ENCODE measurements at regions not wholly inside any gene's neighbourhood (a gene's known extent, or its start where the extent isn't known, plus 50 kb on each side); places are given as distances from the start of the nearest gene placed in this dataset.
A peak's percentile ranks its signal among the peaks of the same experiment; 100 is the strongest.

DNA sequence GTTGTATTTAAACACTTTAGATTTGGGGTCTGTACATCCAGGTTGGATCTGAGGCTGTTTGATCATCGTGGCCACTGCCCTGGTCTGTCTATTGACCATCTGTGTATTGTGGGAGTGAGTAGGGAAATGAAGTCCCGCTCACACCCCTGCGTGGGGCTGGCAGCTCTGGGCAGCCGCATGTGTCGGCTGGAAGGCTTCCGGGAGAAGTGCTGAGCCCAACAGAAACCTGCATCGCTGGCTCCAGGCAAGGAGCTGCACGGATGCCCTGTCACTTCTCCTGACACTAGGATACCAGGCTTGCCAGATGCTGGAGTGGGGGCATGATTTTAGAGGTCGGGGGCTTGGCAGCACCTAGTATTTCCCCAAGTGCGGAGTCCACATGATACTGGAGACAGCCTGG is 93.6 kb downstream of the PHETA1 start:
- no peak for DNase-seq (ENCODE audit: low read depth)
- no peak overlapping the region for H3K4me3 ChIP-seq (ENCODE audit: low read length)
- TF ChIP-seq CTCF (IDR thresholded peaks at IDR 0.05; ENCODE audit: insufficient read depth, low read depth, low read length, missing control alignments): no peak

DNA sequence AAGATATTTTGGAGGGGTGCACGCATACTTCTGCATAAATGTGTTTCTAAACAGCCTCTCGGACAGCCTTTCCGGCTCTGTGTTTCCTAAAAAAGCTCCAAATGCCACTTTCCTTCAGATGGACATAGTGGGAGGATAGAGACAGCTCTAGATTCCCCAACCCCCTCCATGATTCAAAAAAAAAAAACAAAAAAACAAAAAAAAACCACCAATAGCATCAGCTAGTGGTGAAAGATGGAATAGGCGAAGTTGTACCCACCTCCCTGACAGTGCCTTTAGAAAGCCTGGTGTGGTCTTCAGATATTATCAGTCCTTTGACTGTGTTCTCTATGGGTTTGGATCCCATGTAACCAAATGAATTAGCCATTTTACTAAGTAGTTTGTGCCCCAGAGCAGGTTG is 94.1 kb downstream of the PHETA1 start:
- no peak overlapping the region for H3K4me3 ChIP-seq (ENCODE audit: low read length)
- peak; percentile 40 for TF ChIP-seq CTCF (IDR thresholded peaks at IDR 0.05; ENCODE audit: insufficient read depth, low read depth, low read length, missing control alignments)
- DNase-seq (ENCODE audit: low read depth): no peak

DNA sequence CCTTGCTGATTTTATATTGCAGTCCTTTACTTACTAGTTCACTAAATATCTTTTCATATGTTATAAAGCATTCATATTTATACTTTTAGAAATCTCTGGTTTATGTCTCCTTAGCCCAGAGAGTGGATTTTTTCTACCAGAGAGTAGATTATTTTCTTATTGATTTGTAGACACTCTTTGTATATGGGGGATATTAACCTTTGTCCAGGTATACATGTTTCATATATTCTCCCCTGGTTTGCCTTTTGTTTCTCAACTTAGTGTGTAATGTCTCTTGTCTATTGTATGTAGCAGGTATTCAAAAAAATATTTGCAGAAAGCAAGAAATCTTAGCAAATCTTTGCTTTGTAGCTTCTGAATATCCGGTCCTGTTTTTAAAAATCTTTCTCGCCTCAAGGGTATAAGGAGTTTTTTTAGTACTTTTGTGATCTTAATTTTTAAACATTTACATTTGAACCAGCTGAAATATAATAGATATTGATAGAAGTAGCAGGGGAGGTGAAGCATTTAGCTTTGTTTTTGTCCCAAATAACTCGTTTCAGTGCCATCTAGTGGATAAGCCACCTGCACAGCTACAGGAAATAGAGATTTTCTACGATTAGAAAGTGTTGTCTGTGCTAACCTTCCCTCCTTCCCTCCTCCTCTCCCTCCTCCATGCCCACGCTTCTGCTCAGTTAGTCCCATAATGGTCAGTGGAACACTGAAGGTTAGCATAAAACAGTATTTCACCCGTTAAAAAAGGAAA is 97.0 kb downstream of the PHETA1 start:
- peak; percentile 40 for TF ChIP-seq CTCF (IDR thresholded peaks at IDR 0.05; ENCODE audit: insufficient read depth, low read depth, low read length, missing control alignments)
- DNase-seq (ENCODE audit: low read depth): no peak
- H3K4me3 ChIP-seq (ENCODE audit: low read length): no peak overlapping the region

DNA sequence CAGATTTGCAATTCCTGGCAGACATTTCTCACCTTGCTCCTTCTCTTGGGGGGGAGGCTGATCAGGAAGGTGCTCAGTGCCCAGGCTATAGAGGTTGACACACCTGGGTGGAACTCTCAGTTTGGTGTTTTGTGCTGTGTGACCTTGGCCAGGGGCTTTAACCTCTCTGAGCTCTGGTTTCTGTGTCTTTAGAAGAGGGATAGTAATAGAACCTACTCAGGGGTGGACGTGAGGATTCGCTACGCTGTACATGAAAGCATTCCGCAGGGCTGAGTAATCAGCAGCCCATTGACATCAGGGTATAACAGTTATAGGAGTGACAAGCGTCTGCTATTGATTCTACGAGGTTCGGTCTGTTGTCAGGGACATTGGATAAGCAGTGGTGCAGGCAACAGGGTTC is 98.1 kb downstream of the PHETA1 start:
- no peak overlapping the region for H3K4me3 ChIP-seq (ENCODE audit: low read length)
- TF ChIP-seq CTCF (IDR thresholded peaks at IDR 0.05; ENCODE audit: insufficient read depth, low read depth, low read length, missing control alignments): no peak
- no peak for DNase-seq (ENCODE audit: low read depth)

DNA sequence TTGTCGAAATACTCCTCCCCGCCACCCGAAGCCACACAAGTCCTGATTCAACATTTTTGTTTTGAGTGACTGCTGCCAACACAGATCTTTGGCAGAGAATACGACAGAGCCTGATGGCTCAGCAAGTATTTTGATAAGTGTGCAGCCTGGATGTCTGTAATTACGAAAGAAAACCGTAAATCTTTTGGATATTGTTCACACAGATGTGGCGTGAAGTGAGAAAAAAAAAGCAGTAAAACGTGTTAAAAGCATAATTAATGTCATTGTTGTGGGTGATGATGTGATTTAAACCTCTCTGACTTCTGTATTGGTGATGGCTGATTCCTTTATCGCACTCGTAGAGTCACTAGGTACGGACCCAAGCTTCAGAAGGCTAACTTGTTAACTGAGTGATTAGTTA is 98.7 kb downstream of the PHETA1 start:
- H3K4me3 ChIP-seq (ENCODE audit: low read length): no peak overlapping the region
- no peak for DNase-seq (ENCODE audit: low read depth)
- no peak for TF ChIP-seq CTCF (IDR thresholded peaks at IDR 0.05; ENCODE audit: insufficient read depth, low read depth, low read length, missing control alignments)

- no peak for DNase-seq (ENCODE audit: low read depth)
- no peak for TF ChIP-seq CTCF (IDR thresholded peaks at IDR 0.05; ENCODE audit: insufficient read depth, low read depth, low read length, missing control alignments)
- H3K4me3 ChIP-seq (ENCODE audit: low read length): no peak overlapping the region
Observed at GRCh38 chr12:111269718-111270117, 99.2 kb downstream of the PHETA1 start.
